ENCODE measurements at regions not wholly inside any gene's neighbourhood (a gene's known extent, or its start where the extent isn't known, plus 50 kb on each side); places are given as distances from the start of the nearest gene placed in this dataset.
"Not testable (repeated sequence)": the region's sequence is repeated elsewhere in the genome, so short reads cannot be mapped to it uniquely, and the experiment has no call there.

GRCh38 chr2:189976488-189976887 is 86.0 kb downstream of the MSTN start:
- DNase-seq; CTCF ChIA-PET; H3K27ac ChIP-seq (ENCODE audit: low read depth, low read length); H3K36me3 Mint-ChIP-seq; H3K36me3 ChIP-seq (ENCODE audit: control insufficient read depth in 2 of 3, insufficient read depth in 3 of 3, low read length in 3 of 3); ATAC-seq; H3K27ac Mint-ChIP-seq; POLR2A ChIA-PET; H3K9me3 ChIP-seq (ENCODE audit: control insufficient read depth in 2 of 3, low read length in 3 of 3); H3K27me3 ChIP-seq (ENCODE audit: control insufficient read depth in 2 of 2, insufficient read depth in 2 of 2, low read length in 2 of 2); H3K4me3 ChIP-seq (ENCODE audit: low read length); H3K4me3 Mint-ChIP-seq; H3K4me1 ChIP-seq (ENCODE audit: control insufficient read depth in 2 of 2, insufficient read depth in 2 of 2, low read length in 2 of 2); H3K4me1 Mint-ChIP-seq; intact Hi-C loops (cut with micrococcal nuclease): not testable (repeated sequence)
- Mint-ChIP-seq H3K9me3 (peaks cover 0 to 31% (median 13%) of the 10 kb centered on the region in 11 donors), H3K27me3 (peaks cover 0 to 19% (median 10%) of the 10 kb centered on the region in 5 donors)

- no peak overlapping the region for H3K4me3 ChIP-seq (ENCODE audit: low read length)
- H3K36me3 ChIP-seq (ENCODE audit: control insufficient read depth in 2 of 3, insufficient read depth in 3 of 3, low read length in 3 of 3), result no peaks in the 10 kb centered on the region
- no peak overlapping the region for H3K27ac ChIP-seq (ENCODE audit: low read depth, low read length)
- H3K9me3 ChIP-seq (ENCODE audit: control insufficient read depth in 2 of 3, low read length in 3 of 3), result no peaks in the 10 kb centered on the region
- no peaks in the 10 kb centered on the region for H3K4me1 Mint-ChIP-seq
- no peaks in the 10 kb centered on the region for H3K4me1 ChIP-seq (ENCODE audit: control insufficient read depth in 2 of 2, insufficient read depth in 2 of 2, low read length in 2 of 2)
- intact Hi-C loops (cut with micrococcal nuclease), result no loop called here
- DNase-seq (no peak), ATAC-seq (no peak)
- H3K27me3 Mint-ChIP-seq, result peaks cover 0 to 20% (median 4%) of the 10 kb centered on the region in 5 donors
- H3K27me3 ChIP-seq (ENCODE audit: control insufficient read depth in 2 of 2, insufficient read depth in 2 of 2, low read length in 2 of 2), result no peaks in the 10 kb centered on the region
- H3K4me3 Mint-ChIP-seq, result no peak overlapping the region
- no peaks in the 10 kb centered on the region for H3K36me3 Mint-ChIP-seq
- ChIA-PET CTCF (no interaction called here), POLR2A (no interaction called here)
- H3K27ac Mint-ChIP-seq, result no peak overlapping the region
- H3K9me3 Mint-ChIP-seq, result peaks cover 0 to 3% (median 0%) of the 10 kb centered on the region in 11 donors
Observed at GRCh38 chr2:189960346-189960745, 102.2 kb downstream of the MSTN start.

GRCh38 chr2:189959450-189959849 is 103.1 kb downstream of the MSTN start:
- no peak overlapping the region for H3K4me3 ChIP-seq (ENCODE audit: low read length)
- DNase-seq (no peak), ATAC-seq (no peak)
- ChIA-PET CTCF (no interaction called here), POLR2A (interaction anchor here (0.6 kb wide), 1 partner anchor 856 kb away, joined by 3 read pairs; no protein-coding TSS in a partner anchor)
- Mint-ChIP-seq H3K27ac (no peak overlapping the region), H3K9me3 (peaks cover 0 to 1% (median 0%) of the 10 kb centered on the region in 11 donors), H3K4me1 (no peaks in the 10 kb centered on the region), H3K27me3 (peaks cover 0 to 18% (median 4%) of the 10 kb centered on the region in 5 donors), H3K4me3 (no peak overlapping the region), H3K36me3 (no peaks in the 10 kb centered on the region)
- H3K27ac ChIP-seq (ENCODE audit: low read depth, low read length), result no peak overlapping the region
- no peaks in the 10 kb centered on the region for H3K27me3 ChIP-seq (ENCODE audit: control insufficient read depth in 2 of 2, insufficient read depth in 2 of 2, low read length in 2 of 2)
- intact Hi-C loops (cut with micrococcal nuclease), result no loop called here
- H3K4me1 ChIP-seq (ENCODE audit: control insufficient read depth in 2 of 2, insufficient read depth in 2 of 2, low read length in 2 of 2), result no peaks in the 10 kb centered on the region
- no peaks in the 10 kb centered on the region for H3K9me3 ChIP-seq (ENCODE audit: control insufficient read depth in 2 of 3, low read length in 3 of 3)
- no peaks in the 10 kb centered on the region for H3K36me3 ChIP-seq (ENCODE audit: control insufficient read depth in 2 of 3, insufficient read depth in 3 of 3, low read length in 3 of 3)

- POLR2A ChIA-PET, result no interaction called here
- no peaks in the 10 kb centered on the region for H3K27me3 ChIP-seq (ENCODE audit: control insufficient read depth in 2 of 2, insufficient read depth in 2 of 2, low read length in 2 of 2)
- Mint-ChIP-seq H3K4me1 (no peaks in the 10 kb centered on the region), H3K27me3 (peaks cover 0 to 17% (median 9%) of the 10 kb centered on the region in 5 donors), H3K4me3 (no peak overlapping the region), H3K36me3 (no peaks in the 10 kb centered on the region), H3K9me3 (no peaks in the 10 kb centered on the region), H3K27ac (no peak overlapping the region)
- H3K4me1 ChIP-seq (ENCODE audit: control insufficient read depth in 2 of 2, insufficient read depth in 2 of 2, low read length in 2 of 2), result no peaks in the 10 kb centered on the region
- intact Hi-C loops (cut with micrococcal nuclease), result no loop called here
- ATAC-seq, result no peak
- no peaks in the 10 kb centered on the region for H3K36me3 ChIP-seq (ENCODE audit: control insufficient read depth in 2 of 3, insufficient read depth in 3 of 3, low read length in 3 of 3)
- CTCF ChIA-PET, result no interaction called here
- H3K27ac ChIP-seq (ENCODE audit: low read depth, low read length), result no peak overlapping the region
- H3K4me3 ChIP-seq (ENCODE audit: low read length), result no peak overlapping the region
- no peak for DNase-seq
- no peaks in the 10 kb centered on the region for H3K9me3 ChIP-seq (ENCODE audit: control insufficient read depth in 2 of 3, low read length in 3 of 3)
Observed at GRCh38 chr2:189954989-189955388, 107.5 kb downstream of the MSTN start.

- H3K27ac Mint-ChIP-seq, result no peak overlapping the region
- POLR2A ChIA-PET, result no interaction called here
- CTCF ChIA-PET, result no interaction called here
- Histone ChIP-seq H3K4me3 (ENCODE audit: low read length) (no peak overlapping the region), H3K27ac (ENCODE audit: low read depth, low read length) (no peak overlapping the region), H3K4me1 (ENCODE audit: control insufficient read depth in 2 of 2, insufficient read depth in 2 of 2, low read length in 2 of 2) (no peaks in the 10 kb centered on the region), H3K36me3 (ENCODE audit: control insufficient read depth in 2 of 3, insufficient read depth in 3 of 3, low read length in 3 of 3) (no peaks in the 10 kb centered on the region), H3K9me3 (ENCODE audit: control insufficient read depth in 2 of 3, low read length in 3 of 3) (no peaks in the 10 kb centered on the region), H3K27me3 (ENCODE audit: control insufficient read depth in 2 of 2, insufficient read depth in 2 of 2, low read length in 2 of 2) (no peaks in the 10 kb centered on the region)
- H3K4me1 Mint-ChIP-seq, result no peaks in the 10 kb centered on the region
- DNase-seq (no peak), ATAC-seq (no peak)
- H3K27me3 Mint-ChIP-seq, result peaks cover 0 to 13% (median 9%) of the 10 kb centered on the region in 5 donors
- intact Hi-C loops (cut with micrococcal nuclease), result no loop called here
- H3K36me3 Mint-ChIP-seq, result no peaks in the 10 kb centered on the region
- no peaks in the 10 kb centered on the region for H3K9me3 Mint-ChIP-seq
- H3K4me3 Mint-ChIP-seq, result no peak overlapping the region
Observed at GRCh38 chr2:189952536-189953109, 109.9 kb downstream of the MSTN start.

- H3K27me3 ChIP-seq (ENCODE audit: control insufficient read depth in 2 of 2, insufficient read depth in 2 of 2, low read length in 2 of 2), result no peaks in the 10 kb centered on the region
- H3K4me3 ChIP-seq (ENCODE audit: low read length), result no peak overlapping the region
- ATAC-seq, result no peak
- Mint-ChIP-seq H3K4me3 (no peak overlapping the region), H3K9me3 (no peaks in the 10 kb centered on the region), H3K27me3 (peaks cover 0 to 13% (median 9%) of the 10 kb centered on the region in 5 donors), H3K4me1 (no peaks in the 10 kb centered on the region), H3K27ac (no peak overlapping the region), H3K36me3 (no peaks in the 10 kb centered on the region)
- CTCF ChIA-PET, result no interaction called here
- POLR2A ChIA-PET, result no interaction called here
- no peak overlapping the region for H3K27ac ChIP-seq (ENCODE audit: low read depth, low read length)
- no peak for DNase-seq
- intact Hi-C loops (cut with micrococcal nuclease), result no loop called here
- H3K9me3 ChIP-seq (ENCODE audit: control insufficient read depth in 2 of 3, low read length in 3 of 3), result no peaks in the 10 kb centered on the region
- H3K36me3 ChIP-seq (ENCODE audit: control insufficient read depth in 2 of 3, insufficient read depth in 3 of 3, low read length in 3 of 3), result no peaks in the 10 kb centered on the region
- no peaks in the 10 kb centered on the region for H3K4me1 ChIP-seq (ENCODE audit: control insufficient read depth in 2 of 2, insufficient read depth in 2 of 2, low read length in 2 of 2)
Observed at GRCh38 chr2:189951791-189952535, 110.6 kb downstream of the MSTN start.

- Mint-ChIP-seq H3K36me3 (peaks cover 0 to 10% (median 0%) of the 10 kb centered on the region in 5 donors), H3K9me3 (peaks cover 8 to 61% (median 28%) of the 10 kb centered on the region in 11 donors), H3K4me1 (no peaks in the 10 kb centered on the region), H3K27me3 (peaks cover 0 to 4% (median 0%) of the 10 kb centered on the region in 5 donors), H3K27ac (no peak overlapping the region), H3K4me3 (no peak overlapping the region)
- H3K4me1 ChIP-seq (ENCODE audit: control insufficient read depth in 2 of 2, insufficient read depth in 2 of 2, low read length in 2 of 2), result no peaks in the 10 kb centered on the region
- CTCF ChIA-PET, result no interaction called here
- peaks cover 0 to 22% (median 0%) of the 10 kb centered on the region in 3 experiments for H3K9me3 ChIP-seq (ENCODE audit: control insufficient read depth in 2 of 3, low read length in 3 of 3)
- no peak overlapping the region for H3K27ac ChIP-seq (ENCODE audit: low read depth, low read length)
- intact Hi-C loops (cut with micrococcal nuclease), result no loop called here
- no peak overlapping the region for H3K4me3 ChIP-seq (ENCODE audit: low read length)
- H3K27me3 ChIP-seq (ENCODE audit: control insufficient read depth in 2 of 2, insufficient read depth in 2 of 2, low read length in 2 of 2), result no peaks in the 10 kb centered on the region
- ATAC-seq (no peak), DNase-seq (no peak)
- H3K36me3 ChIP-seq (ENCODE audit: control insufficient read depth in 2 of 3, insufficient read depth in 3 of 3, low read length in 3 of 3), result no peaks in the 10 kb centered on the region
- POLR2A ChIA-PET, result no interaction called here
Observed at GRCh38 chr2:189943009-189943408, 119.5 kb downstream of the MSTN start.
